GM23248 (cell line): ENCODE measurements at regions not wholly inside any gene's neighbourhood (a gene's known extent, or its start where the extent isn't known, plus 50 kb on each side); places are given as distances from the start of the nearest gene placed in this dataset.
A peak's percentile ranks its signal among the peaks of the same experiment; 100 is the strongest.
"Not testable (repeated sequence)": the region's sequence is repeated elsewhere in the genome, so short reads cannot be mapped to it uniquely, and the experiment has no call there.

Experiments
- DNase-seq: peaks from one replicate; pipeline ENCODE4 v3.0.0-alpha.2; 2015
- H2AFZ ChIP-seq: fragments of 200-600 bp; sonication (generic); 2 replicates; pipeline ENCODE4 v1.6.1; 2016; ENCODE audit warnings: antibody characterized with exemption
- H3F3A ChIP-seq: fragments of 200-600 bp; sonication (generic); 2 replicates; pipeline ENCODE4 v1.6.1; 2016; ENCODE audit warnings: mild to moderate bottlenecking, antibody characterized with exemption, mixed run types; ENCODE audit not compliant: insufficient read depth
- H3K27ac ChIP-seq: fragments of 200-600 bp; sonication (generic); 2 replicates; pipeline ENCODE4 v1.5.1; 2016; ENCODE audit warnings: mild to moderate bottlenecking
- H3K27me3 ChIP-seq: fragments of 200-600 bp; sonication (generic); replicated peaks from 2 replicates; pipeline ENCODE4 v1.6.1; 2016; ENCODE audit warnings: mild to moderate bottlenecking; ENCODE audit not compliant: insufficient read depth
- H3K36me3 ChIP-seq: fragments of 200-600 bp; sonication (generic); 2 replicates; pipeline ENCODE4 v1.6.1; 2016; ENCODE audit warnings: low read depth, mild to moderate bottlenecking
- H3K4me1 ChIP-seq: fragments of 200-600 bp; sonication (generic); 2 replicates; pipeline ENCODE4 v1.6.1; 2016; ENCODE audit warnings: mild to moderate bottlenecking; ENCODE audit not compliant: insufficient read depth
- H3K4me2 ChIP-seq: fragments of 200-600 bp; sonication (generic); one replicate; pipeline ENCODE4 v1.6.1; 2016; ENCODE audit warnings: mild to moderate bottlenecking; ENCODE audit not compliant: unreplicated experiment
- H3K4me3 ChIP-seq: fragments of 200-600 bp; sonication (generic); 2 replicates; pipeline ENCODE4 v1.5.1; 2016; ENCODE audit warnings: mild to moderate bottlenecking
- H3K79me2 ChIP-seq: fragments of 200-600 bp; sonication (generic); 2 replicates; pipeline ENCODE4 v1.6.1; 2016; ENCODE audit warnings: mild to moderate bottlenecking; ENCODE audit not compliant: insufficient read depth
- H3K9ac ChIP-seq: fragments of 200-600 bp; sonication (generic); 2 replicates; pipeline ENCODE4 v1.6.1; 2016; ENCODE audit warnings: mild to moderate bottlenecking
- H3K9me2 ChIP-seq: fragments of 200-600 bp; sonication (generic); 2 replicates; pipeline ENCODE4 v1.6.1; 2016; ENCODE audit warnings: mixed run types, mild to moderate bottlenecking, moderate library complexity; ENCODE audit not compliant: insufficient read depth
- H3K9me3 ChIP-seq: fragments of 200-600 bp; sonication (generic); one replicate; pipeline ENCODE4 v1.6.1; 2017; ENCODE audit warnings: low read depth
- H4K20me1 ChIP-seq: fragments of 200-600 bp; sonication (generic); 2 replicates; pipeline ENCODE4 v1.6.0; 2016; ENCODE audit not compliant: insufficient read depth
- EZH2 ChIP-seq: fragments of 200-600 bp; sonication (generic); IDR thresholded peaks from 2 replicates; pipeline ENCODE4 v1.6.1; 2018; ENCODE audit warnings: antibody characterized with exemption, mild to moderate bottlenecking; ENCODE audit not compliant: insufficient read depth, poor library complexity, severe bottlenecking
- EZH2phosphoT487 ChIP-seq: fragments of 200-600 bp; sonication (generic); IDR thresholded peaks from 2 replicates; pipeline ENCODE4 v1.6.1; 2018; ENCODE audit warnings: antibody characterized with exemption, moderate library complexity, mild to moderate bottlenecking, low read depth; ENCODE audit not compliant: insufficient read depth
- WGBS, 2 experiments: methylation state at CpG; one replicate each; pipeline ENCODE4 v1.1.6; 2015 to 2017; ENCODE audit warnings: low lambda C conversion rate in 2 of 2, low coverage in 1 of 2; ENCODE audit errors: missing lambda C conversion rate in 2 of 2; 5-methylcytosine and 5-hydroxymethylcytosine counted together
- in situ Hi-C: fragments of 300-500 bp; cut with MboI; formaldehyde crosslinking; loops from 2 replicates; pipeline ENCODE4 v1.15.0; 2020

- peaks cover 31% of the 10 kb centered on the region for H3K4me1 ChIP-seq
- DNase-seq: peak; percentile 70
- H3F3A ChIP-seq: no peaks in the 10 kb centered on the region
- no peak for TF ChIP-seq EZH2phosphoT487
- no peak for TF ChIP-seq EZH2
- H3K9me3 ChIP-seq: no peaks in the 10 kb centered on the region
- in situ Hi-C loops: no loop called here
- WGBS, 2 experiments: 32 to 37% methylated on average over 4 of the region's 4 CpGs
- H4K20me1 ChIP-seq: no peaks in the 10 kb centered on the region
- no peak overlapping the region for H3K9ac ChIP-seq
- H3K79me2 ChIP-seq: no peaks in the 10 kb centered on the region
- H3K27ac ChIP-seq: peak overlapping the region; percentile 64
- H3K4me3 ChIP-seq: no peak overlapping the region
- no peaks in the 10 kb centered on the region for H3K27me3 ChIP-seq
- H3K9me2 ChIP-seq: 0 out of 2 replicates have a peak, but pooled peaks cover 3% of the 10 kb centered on the region
- H2AFZ ChIP-seq: peak overlapping the region; percentile 19; the same call in 1 of the 2 replicates
- peak overlapping the region; percentile 6 for H3K4me2 ChIP-seq
- no peaks in the 10 kb centered on the region for H3K36me3 ChIP-seq
Measured at GRCh38 chr14:26289891-26290486, 307.8 kb downstream of the NOVA1 start.

- in situ Hi-C loops: no loop called here
- no peak overlapping the region for H3K4me3 ChIP-seq
- H3K9me2 ChIP-seq: no peaks in the 10 kb centered on the region
- no peaks in the 10 kb centered on the region for H3K27me3 ChIP-seq
- no peaks in the 10 kb centered on the region for H4K20me1 ChIP-seq
- 0% methylated on average over 1 of the region's 1 CpG for WGBS, 2 experiments
- no peaks in the 10 kb centered on the region for H3K79me2 ChIP-seq
- no peaks in the 10 kb centered on the region for H3K36me3 ChIP-seq
- no peak overlapping the region for H3K4me2 ChIP-seq
- H3F3A ChIP-seq: peaks cover 2% of the 10 kb centered on the region
- H3K9ac ChIP-seq: 0 out of 2 replicates have a peak overlapping the region, but pooled peaks have one; percentile 7
- peaks cover 30% of the 10 kb centered on the region for H3K4me1 ChIP-seq
- H3K27ac ChIP-seq: no peak overlapping the region
- peak; percentile 28 for DNase-seq
- H3K9me3 ChIP-seq: no peaks in the 10 kb centered on the region
- peak overlapping the region; percentile 61 for H2AFZ ChIP-seq
- TF ChIP-seq EZH2phosphoT487 (no peak), EZH2 (no peak)
Measured at GRCh38 chr14:26286913-26287205, 311.0 kb downstream of the NOVA1 start.

- no peak overlapping the region for H3K27ac ChIP-seq
- no peaks in the 10 kb centered on the region for H3K27me3 ChIP-seq
- peak; percentile 9 for DNase-seq
- peaks cover 5% of the 10 kb centered on the region for H3F3A ChIP-seq
- no peak overlapping the region for H3K4me3 ChIP-seq
- peaks cover 36% of the 10 kb centered on the region for H3K4me1 ChIP-seq
- WGBS, 2 experiments: 45 to 50% methylated on average over 9 of the region's 9 CpGs
- H4K20me1 ChIP-seq: no peaks in the 10 kb centered on the region
- H3K36me3 ChIP-seq: no peaks in the 10 kb centered on the region
- H3K9ac ChIP-seq: 0 out of 2 replicates have a peak overlapping the region, but pooled peaks have one; percentile 7
- in situ Hi-C loops: no loop called here
- H3K79me2 ChIP-seq: no peaks in the 10 kb centered on the region
- no peak for TF ChIP-seq EZH2
- TF ChIP-seq EZH2phosphoT487: no peak
- no peaks in the 10 kb centered on the region for H3K9me3 ChIP-seq
- H3K9me2 ChIP-seq: no peaks in the 10 kb centered on the region
- no peak overlapping the region for H3K4me2 ChIP-seq
- H2AFZ ChIP-seq: peak overlapping the region; percentile 61
Measured at GRCh38 chr14:26286081-26286912, 311.5 kb downstream of the NOVA1 start.

GRCh38 chr14:26282578-26282977 lies 315.3 kb downstream of the NOVA1 start:
- in situ Hi-C loops: no loop called here
- peaks cover 5% of the 10 kb centered on the region for H3F3A ChIP-seq
- no peaks in the 10 kb centered on the region for H3K36me3 ChIP-seq
- H3K9me2 ChIP-seq: no peaks in the 10 kb centered on the region
- H2AFZ ChIP-seq: peak overlapping the region; percentile 66
- H3K4me3 ChIP-seq: no peak overlapping the region
- no peak for DNase-seq
- peaks cover 27% of the 10 kb centered on the region for H3K4me1 ChIP-seq
- WGBS, 2 experiments: 45 to 52% methylated on average over 2 of the region's 2 CpGs
- H3K79me2 ChIP-seq: no peaks in the 10 kb centered on the region
- no peak overlapping the region for H3K4me2 ChIP-seq
- H3K9me3 ChIP-seq: no peaks in the 10 kb centered on the region
- TF ChIP-seq EZH2phosphoT487 (no peak), EZH2 (no peak)
- H3K9ac ChIP-seq: no peak overlapping the region
- no peaks in the 10 kb centered on the region for H4K20me1 ChIP-seq
- H3K27me3 ChIP-seq: no peaks in the 10 kb centered on the region
- no peak overlapping the region for H3K27ac ChIP-seq

- DNase-seq, H4K20me1 ChIP-seq, H3K27me3 ChIP-seq, H3K79me2 ChIP-seq, H3K9me2 ChIP-seq, H3K9me3 ChIP-seq, H3F3A ChIP-seq, in situ Hi-C loops, H3K36me3 ChIP-seq, H3K4me3 ChIP-seq: not testable (repeated sequence)
- Histone ChIP-seq H2AFZ (peak overlapping the region; percentile 66), H3K4me1 (peaks cover 25% of the 10 kb centered on the region), H3K27ac (peak overlapping the region; percentile 77), H3K9ac (peak overlapping the region; percentile 37), H3K4me2 (peak overlapping the region; percentile 46)
- 42 to 45% methylated on average over 5 of the region's 5 CpGs for WGBS, 2 experiments
Measured at GRCh38 chr14:26282011-26282410, 315.8 kb downstream of the NOVA1 start.
